IPS DF 19.7 (cell line): ENCODE measurements at regions not wholly inside any gene's neighbourhood (a gene's known extent, or its start where the extent isn't known, plus 50 kb on each side); places are given as distances from the start of the nearest gene placed in this dataset.

Experiments
- DNase-seq: peaks from one replicate; pipeline ENCODE4 v3.0.0-alpha.2; 2013; ENCODE audit warnings: low read depth, low spot score

DNA sequence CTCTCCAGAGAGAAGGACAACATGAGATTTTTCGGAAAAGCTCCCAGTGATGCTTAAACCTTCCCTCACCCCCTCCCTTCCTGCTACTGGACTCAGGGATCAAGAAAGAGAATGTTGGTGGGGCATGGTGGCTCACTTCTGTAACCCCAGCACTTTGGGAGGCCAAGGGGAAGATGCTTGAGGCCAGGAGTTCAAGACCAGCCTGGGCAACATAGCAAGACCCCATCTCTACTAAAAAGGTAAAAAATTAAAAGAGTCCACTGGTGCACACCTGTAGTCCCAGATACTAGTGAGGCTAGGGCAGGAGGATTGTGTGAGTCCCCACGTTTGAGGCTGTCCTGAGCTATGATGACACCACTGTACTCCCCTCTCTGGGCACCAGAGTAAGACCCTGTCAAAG lies 162.9 kb upstream of the RAB4A start:
- no peak for DNase-seq

DNA sequence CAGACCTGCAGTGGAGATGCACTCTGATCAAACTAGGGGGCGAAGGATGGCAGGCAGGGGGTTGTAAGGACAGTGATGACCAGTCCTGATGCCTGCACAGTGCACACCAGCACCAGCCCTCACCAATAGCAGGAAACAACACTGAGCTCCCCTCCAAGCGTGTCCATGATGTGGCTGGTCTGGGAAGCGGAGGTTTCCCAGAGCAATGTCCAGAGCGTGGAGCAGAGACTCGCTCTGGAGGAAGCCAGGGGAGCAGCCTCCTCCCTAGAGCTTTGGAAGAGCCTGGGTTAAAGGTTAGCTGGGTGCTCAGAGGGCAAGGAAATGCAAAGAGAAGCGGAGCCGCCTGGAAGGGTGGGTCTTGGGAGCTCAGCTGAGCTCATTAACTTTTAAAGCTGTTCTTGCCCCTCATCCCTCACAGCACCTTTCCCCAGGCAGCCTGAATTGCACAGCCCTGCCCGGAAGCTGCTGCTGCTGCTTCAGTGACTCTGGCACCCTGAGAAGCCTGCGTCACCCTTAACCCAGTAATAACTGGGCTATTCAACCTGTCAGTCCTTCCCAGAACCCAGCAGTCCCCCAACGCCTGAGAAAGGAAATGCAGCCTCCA lies 162.2 kb upstream of the RAB4A start:
- DNase-seq = no peak

DNA sequence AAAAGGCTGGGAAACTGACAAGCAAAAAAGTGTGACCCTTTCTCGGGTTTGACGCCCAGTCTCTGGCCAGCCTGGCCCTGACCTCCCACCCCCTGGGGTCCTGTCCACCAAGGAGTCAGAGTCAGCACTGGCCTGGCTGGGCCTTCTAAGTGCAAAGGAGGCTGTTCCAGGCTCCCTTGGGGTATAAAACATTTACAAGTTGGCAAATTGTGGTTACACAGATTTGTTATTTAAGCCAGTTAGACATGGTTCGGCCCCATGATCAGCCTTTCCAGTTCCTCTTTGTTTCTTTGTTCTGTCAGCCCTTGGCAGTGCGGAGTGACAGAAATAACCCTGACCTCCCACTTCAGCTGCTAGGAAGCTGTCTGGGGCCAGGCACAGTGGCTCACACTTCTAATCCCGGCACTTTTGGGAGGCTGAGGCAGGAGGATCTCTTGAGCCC lies 161.6 kb upstream of the RAB4A start:
- no peak for DNase-seq

GRCh38 chr1:229110986-229111385 lies 159.9 kb upstream of the RAB4A start:
- DNase-seq = no peak

DNA sequence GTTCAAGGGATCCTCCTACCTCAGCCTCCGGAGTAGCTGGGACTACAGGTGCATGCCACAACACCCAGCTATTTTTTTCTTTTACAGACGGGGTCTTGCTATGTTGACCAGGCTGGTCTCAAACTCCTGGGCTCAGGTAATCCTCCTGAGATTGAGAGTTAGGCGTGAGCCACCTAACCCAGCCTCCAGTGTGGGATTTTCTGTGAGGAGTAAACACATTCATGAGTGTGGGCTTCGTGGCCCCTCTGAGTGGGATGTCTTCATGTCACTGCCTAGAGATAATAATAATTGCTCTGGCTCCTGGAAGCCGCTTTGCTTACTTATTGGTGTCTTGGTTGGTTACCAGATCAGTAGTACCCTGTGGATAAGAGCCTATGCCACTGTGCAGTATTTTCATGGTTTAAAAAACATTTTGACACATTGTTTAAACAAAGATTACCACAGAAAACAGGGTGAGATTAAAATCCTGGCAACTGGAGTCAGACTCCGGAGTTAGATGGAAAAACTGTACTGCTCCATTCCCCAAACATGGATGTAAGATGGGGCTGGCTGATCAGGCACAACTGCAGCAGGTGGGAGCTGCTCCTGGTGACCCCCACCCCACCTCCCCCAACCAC lies 159.1 kb upstream of the RAB4A start:
- DNase-seq = no peak

- no peak for DNase-seq
Observed at GRCh38 chr1:229112832-229113548, 157.9 kb upstream of the RAB4A start.

- DNase-seq = no peak
Observed at GRCh38 chr1:229114315-229114714, 156.6 kb upstream of the RAB4A start.

DNA sequence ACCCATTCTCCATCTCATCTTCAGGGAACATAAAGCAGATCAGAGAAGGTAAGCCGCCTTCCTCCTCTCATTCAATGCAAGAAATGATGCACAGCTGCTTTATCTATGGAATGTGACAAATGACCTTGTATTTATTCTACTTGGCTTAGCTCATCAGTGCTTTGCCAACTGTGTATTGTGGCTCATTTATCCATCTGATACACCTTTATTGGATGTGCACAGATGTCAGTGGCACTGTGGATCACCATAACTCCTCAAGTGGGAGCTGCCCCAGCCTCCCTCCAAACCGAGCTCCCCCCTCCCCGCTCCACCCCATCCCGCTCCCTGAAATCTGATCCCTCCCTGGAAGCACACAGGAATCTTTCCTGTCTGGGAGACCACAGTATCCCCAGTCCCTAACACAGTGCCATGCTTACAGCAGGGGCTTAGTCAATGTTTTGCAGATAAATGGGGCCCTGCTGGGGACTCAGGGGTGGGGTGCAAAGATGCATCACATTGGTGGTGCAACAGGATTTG lies 156.0 kb upstream of the RAB4A start:
- DNase-seq = peak; percentile 68

- no peak for DNase-seq
Observed at GRCh38 chr1:229116114-229116513, 154.8 kb upstream of the RAB4A start.

DNA sequence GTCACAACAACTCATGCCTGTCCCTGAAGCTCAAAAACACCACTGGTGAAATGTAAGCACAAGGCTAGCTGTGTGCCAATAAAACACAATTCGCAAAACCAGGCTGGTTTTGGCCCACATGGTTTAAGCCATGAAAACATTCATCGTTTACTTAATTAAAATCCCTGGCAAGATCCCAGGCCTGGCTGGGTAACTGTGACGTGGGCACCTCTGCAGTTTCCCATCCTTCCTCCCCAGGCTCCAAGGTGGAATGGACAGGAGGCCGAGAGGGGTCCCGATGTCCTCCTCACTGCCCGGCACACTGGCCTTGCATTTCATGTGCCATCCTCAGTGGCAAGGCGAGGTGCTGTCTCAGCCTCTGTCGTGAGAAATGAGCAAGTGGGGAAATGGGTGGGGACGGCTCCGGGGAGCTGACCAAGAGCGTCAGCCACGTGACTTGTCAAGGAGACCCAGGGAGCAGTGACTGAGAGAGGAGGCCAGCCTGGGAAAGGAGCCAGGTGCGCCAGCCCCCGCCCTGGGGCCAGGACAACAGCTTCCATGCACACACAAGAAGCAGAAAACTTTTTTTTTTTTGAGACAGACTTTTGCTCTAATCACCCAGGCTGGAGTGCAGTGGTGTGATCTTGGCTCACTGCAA lies 153.1 kb upstream of the RAB4A start:
- DNase-seq = no peak

GRCh38 chr1:229118477-229119061 lies 152.3 kb upstream of the RAB4A start:
- no peak for DNase-seq

- DNase-seq = no peak
Observed at GRCh38 chr1:229119161-229119560, 151.8 kb upstream of the RAB4A start.

DNA sequence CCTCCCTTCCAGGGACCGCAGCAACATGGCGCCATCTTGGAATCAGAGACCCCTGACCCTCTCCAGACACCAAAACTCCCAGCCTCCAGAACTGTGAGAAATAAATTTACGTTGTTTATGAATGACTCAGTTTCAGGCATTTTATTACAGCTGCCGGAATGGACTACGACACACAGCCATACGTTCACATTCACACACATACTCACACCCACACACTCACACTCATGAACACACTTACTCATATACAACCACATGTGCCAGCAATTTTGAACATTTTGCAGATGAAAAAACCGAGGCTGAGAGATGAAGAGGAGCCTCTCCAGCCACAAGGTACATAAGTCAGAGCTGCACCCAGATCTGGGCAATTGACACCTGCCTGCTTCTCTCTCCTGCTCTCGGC lies 151.0 kb upstream of the RAB4A start:
- no peak for DNase-seq

- DNase-seq = peak; percentile 5
Observed at GRCh38 chr1:229121845-229122436, 149.0 kb upstream of the RAB4A start.

GRCh38 chr1:229122606-229123005 lies 148.3 kb upstream of the RAB4A start:
- no peak for DNase-seq

GRCh38 chr1:229124116-229124515 lies 146.8 kb upstream of the RAB4A start:
- DNase-seq = no peak

GRCh38 chr1:229124520-229125124 lies 146.3 kb upstream of the RAB4A start:
- no peak for DNase-seq

DNA sequence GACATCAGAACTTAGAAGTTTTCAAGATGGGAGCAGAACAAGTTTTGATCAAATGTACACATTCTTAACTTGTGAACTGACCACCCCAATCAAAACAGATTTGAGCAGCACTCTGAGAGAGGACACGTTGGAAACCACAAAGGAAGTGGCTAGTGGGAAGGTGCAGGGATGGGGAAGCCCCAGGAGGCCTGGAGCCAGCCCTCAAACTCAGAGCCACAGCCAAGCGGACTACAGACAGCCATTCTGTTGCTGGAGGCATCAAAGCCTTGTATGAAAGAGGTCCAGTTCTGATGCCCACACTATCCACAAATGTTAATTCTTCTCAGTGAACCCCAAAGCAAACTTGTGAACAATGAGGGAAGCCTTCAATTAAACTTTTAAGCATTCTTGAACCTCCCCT lies 143.6 kb upstream of the RAB4A start:
- no peak for DNase-seq

DNA sequence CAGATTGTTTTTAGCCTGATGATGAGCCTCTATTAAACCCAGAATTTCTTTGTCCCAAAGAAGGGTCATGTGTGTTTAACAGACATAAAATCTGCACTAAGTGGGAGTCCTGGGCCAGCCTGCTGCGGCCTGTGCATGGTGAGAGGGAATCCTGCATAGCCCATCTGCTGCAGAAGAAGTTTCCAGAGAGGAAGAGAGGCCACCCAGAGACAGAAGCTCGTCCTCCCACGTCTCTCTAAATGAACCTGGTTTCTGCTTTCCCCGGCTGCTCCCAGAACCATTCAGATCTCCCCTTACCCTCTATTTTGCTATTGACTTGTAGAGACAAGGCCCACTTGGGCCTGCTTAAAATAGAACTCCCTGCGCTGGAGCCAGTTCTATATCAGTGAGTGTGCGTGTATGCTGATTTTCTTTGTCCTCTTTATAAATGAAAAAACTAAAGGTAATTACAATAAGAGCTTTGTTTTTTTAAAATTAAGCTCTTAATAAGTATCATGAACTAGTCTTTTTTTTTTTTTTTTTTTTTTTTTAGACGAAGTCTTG lies 142.8 kb upstream of the RAB4A start:
- no peak for DNase-seq

DNA sequence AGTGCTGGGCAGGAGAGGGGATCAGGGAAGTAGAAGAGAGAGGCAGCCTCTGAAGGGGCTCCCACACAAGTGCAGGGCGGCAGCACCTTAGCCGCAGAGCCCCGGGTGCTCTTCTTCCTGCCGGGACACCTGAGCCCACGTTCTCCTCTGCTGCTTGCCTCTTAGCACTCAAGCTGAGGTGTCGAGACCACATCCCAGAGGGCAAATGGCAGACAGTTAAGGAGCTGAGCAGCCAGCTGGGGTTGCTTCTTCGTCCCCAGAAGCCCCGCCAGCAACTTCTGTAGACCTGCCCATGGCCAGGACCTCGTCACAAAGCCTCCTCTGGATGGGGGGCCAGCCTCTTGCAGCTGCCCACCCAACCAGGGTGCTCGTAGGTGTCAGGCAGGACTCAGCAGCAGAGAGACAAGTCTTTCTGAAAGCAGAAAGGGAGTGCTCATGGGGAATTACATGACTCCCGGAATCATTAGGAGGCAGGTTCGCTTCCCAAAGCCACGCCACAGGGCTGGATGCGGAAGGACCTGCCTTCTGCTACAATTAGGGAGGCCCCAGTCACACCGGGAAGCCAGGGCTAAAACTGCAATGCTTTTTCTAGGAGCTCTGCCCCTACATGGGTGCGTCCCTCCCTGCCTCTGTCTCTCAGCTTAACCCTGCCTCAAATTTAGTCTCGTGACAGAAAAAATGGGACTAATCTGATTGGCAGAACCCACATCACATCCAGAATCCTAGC lies 141.4 kb upstream of the RAB4A start:
- no peak for DNase-seq
